Stimulated activated memory B cell treated with anti-CD40 and anti-IgM and Interleukin-4, amounts not matched to agents 10 μg/mL and 1 μg/mL and 100 μg/mL, for 72 hours (primary cell): ENCODE measurements at regions not wholly inside any gene's neighbourhood (a gene's known extent, or its start where the extent isn't known, plus 50 kb on each side); places are given as distances from the start of the nearest gene placed in this dataset.

Experiments
- ATAC-seq: fragments of 150-1000 bp; cut with Tn5 transposase; 2 replicates; pipeline ENCODE4 v1.10.0; 2021
- H3K27ac Mint-ChIP-seq: one replicate; pipeline ENCODE4 v1.8.0; 2022; ENCODE audit warnings: mild to moderate bottlenecking, mixed read lengths
- H3K27me3 Mint-ChIP-seq: one replicate; pipeline ENCODE4 v1.8.0; 2022; ENCODE audit warnings: mixed read lengths
- H3K36me3 Mint-ChIP-seq: one replicate; pipeline ENCODE4 v1.8.0; 2022; ENCODE audit warnings: mixed read lengths
- H3K4me1 Mint-ChIP-seq: one replicate; pipeline ENCODE4 v1.8.0; 2022; ENCODE audit warnings: mixed read lengths
- H3K4me3 Mint-ChIP-seq: one replicate; pipeline ENCODE4 v1.8.0; 2022; ENCODE audit warnings: mild to moderate bottlenecking, moderate library complexity, mixed read lengths
- H3K9me3 Mint-ChIP-seq: one replicate; pipeline ENCODE4 v1.8.0; 2022; ENCODE audit warnings: mixed read lengths

GRCh38 chr13:21321269-21321668 is 137.8 kb downstream of the ZDHHC20 start:
- H3K4me1 Mint-ChIP-seq = peaks cover 16% of the 10 kb centered on the region
- peaks cover 12% of the 10 kb centered on the region for H3K36me3 Mint-ChIP-seq
- H3K4me3 Mint-ChIP-seq = no peak overlapping the region
- no peak overlapping the region for H3K27ac Mint-ChIP-seq
- no peaks in the 10 kb centered on the region for H3K27me3 Mint-ChIP-seq
- H3K9me3 Mint-ChIP-seq = no peaks in the 10 kb centered on the region
- no peak for ATAC-seq

GRCh38 chr13:21322327-21322965 is 136.7 kb downstream of the ZDHHC20 start:
- no peak overlapping the region for H3K4me3 Mint-ChIP-seq
- H3K4me1 Mint-ChIP-seq = peaks cover 19% of the 10 kb centered on the region

More at GRCh38 chr13:21322327-21322965, 136.7 kb downstream of the ZDHHC20 start:
- ATAC-seq = no peak
- H3K36me3 Mint-ChIP-seq = peaks cover 12% of the 10 kb centered on the region
- H3K27ac Mint-ChIP-seq = no peak overlapping the region
- H3K9me3 Mint-ChIP-seq = no peaks in the 10 kb centered on the region
- no peaks in the 10 kb centered on the region for H3K27me3 Mint-ChIP-seq
